COR-L47 (cell line): ENCODE measurements at regions not wholly inside any gene's neighbourhood (a gene's known extent, or its start where the extent isn't known, plus 50 kb on each side); places are given as distances from the start of the nearest gene placed in this dataset.

ENCODE experiments used
- DNase-seq: peaks from one replicate; lab custom pipeline; 2025; lab: John Stamatoyannopoulos, UW

DNA sequence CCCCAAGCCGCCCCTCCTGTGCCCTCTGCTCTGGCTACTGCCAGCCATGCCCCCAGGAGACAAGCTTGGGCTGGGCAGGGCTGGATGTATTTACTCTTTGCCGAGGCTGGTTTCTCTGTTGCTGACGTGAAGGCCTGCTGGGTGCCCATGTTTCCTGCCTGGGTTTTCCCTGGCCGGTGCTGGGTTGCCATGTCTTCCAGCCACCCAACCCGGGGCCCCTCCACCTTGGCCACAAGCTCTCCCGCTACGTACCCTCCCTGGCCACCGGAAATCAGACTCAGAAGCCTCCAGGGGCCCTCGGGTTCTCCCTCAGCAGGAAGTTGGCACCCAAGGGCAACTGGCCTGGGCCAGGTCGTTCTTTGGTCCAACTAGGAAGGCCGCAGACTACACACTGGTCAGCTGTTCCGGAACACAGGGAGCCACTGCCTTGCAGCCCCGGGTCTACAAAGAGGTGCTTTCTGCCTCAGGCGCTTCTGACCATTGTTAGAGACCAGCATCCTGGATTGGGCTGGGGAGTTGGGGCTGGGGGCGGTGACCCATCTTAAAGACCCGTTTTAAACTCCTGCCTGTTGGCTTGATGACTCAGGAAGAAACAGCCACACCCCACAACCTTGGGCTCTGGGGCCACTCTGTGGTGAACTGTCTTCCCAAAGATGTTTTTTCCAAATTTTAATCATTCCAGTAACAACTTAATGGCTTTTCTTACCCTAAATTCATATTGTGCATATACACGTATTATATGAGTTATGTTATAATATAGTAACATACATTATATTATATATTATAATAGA lies 71.2 kb upstream of the RUNX3 start:
- DNase-seq: no peak

DNA sequence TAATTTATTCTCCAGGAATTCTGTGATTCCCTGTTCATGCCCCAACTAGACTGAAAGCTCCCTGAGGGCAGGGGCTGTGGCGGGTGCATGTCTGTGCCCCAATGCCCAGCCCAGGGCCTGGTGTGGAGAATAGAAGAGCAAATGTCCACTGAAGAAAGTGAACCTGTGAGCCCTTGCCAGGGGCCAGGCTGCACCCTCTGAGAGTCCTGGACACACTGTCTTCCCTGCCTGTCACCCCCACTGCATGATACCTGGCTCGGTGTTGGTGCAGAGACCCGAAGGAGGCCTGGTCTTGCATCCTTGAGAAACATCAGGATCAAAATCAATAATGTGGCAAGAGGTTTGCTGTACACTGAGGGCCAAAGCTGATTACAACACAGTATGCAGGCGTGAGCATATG lies 69.8 kb upstream of the RUNX3 start:
- DNase-seq: no peak

DNA sequence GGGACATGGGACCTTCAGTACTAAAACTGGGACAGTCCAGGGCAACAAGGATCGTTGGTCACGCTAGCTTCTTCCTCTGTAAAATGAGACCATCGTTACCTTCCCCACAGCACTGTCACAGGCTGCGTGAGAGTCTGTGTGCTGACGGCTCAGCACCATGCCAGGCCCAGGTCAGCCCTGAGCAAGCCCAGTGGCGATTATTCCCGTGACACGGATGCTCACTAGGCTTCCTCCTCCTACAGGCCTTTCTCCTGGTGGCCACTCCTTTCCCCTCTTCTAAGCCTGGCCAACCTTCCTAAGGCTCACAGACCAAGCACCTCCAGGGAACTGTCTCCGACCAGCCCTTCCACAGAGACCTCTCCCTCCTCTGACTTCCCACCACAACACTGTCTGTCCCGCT lies 69.3 kb upstream of the RUNX3 start:
- no peak for DNase-seq

DNA sequence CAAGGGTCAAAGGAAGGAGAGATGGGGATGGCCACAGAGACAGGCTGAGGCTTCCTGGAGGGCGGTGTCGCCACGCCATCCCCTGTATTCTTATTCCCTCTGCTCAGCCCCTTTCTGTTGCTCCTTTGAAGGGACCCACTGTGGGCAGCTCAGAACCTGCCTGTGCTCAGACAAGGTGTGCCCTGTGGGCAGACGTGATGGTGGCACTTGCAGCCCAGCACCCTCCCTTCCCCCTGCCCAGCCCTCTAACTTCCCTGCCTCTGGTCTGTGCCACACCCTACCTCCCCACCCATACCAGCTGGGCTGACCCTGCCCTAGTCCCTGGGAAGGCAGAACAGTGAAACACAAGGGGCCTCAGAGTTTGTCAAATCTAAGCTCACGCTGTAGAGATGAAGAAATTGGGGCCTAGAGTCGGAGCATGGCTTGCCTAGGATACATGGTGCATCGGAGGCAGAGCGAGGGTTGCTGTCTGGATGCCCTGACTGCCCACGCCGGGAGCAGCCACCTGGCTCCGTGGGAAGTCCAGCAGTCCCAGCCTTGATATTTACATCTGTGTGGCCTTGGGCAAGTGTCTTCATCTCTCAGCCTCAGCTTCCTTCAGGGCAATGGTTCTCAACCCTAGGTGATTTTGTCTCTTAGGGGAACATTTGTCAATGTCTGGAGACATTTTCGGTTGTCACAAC lies 68.6 kb upstream of the RUNX3 start:
- DNase-seq: no peak

GRCh38 chr1:24996983-24997893 lies 67.2 kb upstream of the RUNX3 start:
- no peak for DNase-seq

DNA sequence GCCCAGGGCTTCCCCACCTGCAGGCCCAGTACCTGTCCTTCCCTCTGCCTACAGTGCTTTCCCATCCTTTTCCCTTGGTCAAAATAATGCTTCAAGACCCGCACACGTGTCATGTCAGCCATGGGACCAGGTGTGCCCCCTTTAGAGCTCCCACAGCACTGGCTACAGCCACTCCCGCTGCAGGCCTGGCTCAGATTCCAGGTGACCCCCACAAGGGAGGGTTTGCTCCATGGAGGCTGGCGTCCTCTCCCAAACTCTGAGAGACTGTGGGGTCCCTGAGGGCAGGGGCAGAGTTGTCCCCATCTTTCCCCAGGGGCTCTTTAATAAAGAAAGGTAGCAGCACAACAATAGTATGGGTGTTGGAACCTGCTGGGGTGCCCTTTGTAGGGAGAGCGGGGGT lies 66.4 kb upstream of the RUNX3 start:
- DNase-seq: no peak

DNA sequence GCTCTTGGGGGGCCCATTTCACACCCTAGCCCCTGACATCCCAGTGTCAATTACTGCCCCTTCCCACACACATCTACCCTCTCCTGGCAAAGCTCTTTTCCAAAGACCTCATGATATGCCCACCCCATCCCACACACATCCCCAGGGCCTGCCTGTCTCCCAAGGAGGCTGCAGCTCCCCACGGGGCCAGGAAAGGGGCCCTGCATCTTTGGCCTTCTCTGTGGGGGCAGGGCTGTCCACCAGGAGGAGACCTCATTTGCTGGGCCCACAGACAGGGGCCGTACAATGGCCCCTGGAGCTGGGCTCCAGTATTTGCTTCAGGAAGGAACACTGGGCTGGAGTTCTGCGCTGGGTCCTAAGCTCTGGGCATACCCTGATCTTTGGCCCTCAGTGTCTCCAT lies 65.6 kb upstream of the RUNX3 start:
- DNase-seq: no peak

DNA sequence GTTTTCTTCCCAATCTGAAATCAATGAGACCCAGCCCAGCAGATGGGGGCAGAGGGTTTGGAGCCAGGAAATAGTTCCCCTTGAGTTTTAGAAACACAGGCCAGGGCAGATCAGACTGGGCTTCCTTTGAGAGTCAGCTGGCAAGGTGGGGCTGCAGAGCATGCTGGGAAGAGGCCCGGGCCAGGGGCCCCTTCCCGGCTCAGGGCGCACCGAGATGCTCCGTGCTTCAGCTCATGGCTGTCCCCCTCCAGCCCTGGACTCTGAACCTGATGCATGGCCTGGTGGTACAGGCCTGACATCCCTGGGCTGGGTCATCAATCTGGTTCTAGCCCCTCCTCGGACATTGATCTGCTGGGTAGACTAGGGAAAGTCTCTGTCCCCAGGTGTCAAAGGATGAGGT lies 65.1 kb upstream of the RUNX3 start:
- no peak for DNase-seq

- no peak for DNase-seq
Observed at GRCh38 chr1:24993871-24994580, 64.0 kb upstream of the RUNX3 start.

- no peak for DNase-seq
Observed at GRCh38 chr1:24992761-24993211, 62.7 kb upstream of the RUNX3 start.

- DNase-seq: no peak
Observed at GRCh38 chr1:24992124-24992760, 62.2 kb upstream of the RUNX3 start.

GRCh38 chr1:24991697-24992096 lies 61.6 kb upstream of the RUNX3 start:
- no peak for DNase-seq

GRCh38 chr1:24990779-24991641 lies 60.9 kb upstream of the RUNX3 start:
- no peak for DNase-seq

DNA sequence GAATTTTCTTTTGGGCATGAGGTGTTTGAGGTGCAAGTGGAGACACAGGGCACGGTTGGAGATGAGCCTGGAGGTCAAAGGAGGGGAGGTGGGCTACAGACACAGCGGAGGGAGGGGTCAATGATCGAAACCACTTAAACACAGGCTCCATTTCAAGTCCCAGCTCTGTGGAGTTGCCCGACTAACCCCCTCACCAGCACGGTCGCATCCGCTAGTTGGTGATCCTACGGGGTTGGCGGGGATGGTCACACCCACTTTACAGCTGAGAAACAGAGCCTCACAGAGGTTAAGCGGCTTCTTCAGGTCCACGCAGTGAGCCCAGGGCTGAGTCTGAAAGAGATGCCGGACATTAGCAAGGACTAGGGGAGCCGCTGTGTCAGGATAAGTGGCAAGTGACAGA lies 60.1 kb upstream of the RUNX3 start:
- no peak for DNase-seq

- no peak for DNase-seq
Observed at GRCh38 chr1:24989082-24989481, 59.0 kb upstream of the RUNX3 start.

DNA sequence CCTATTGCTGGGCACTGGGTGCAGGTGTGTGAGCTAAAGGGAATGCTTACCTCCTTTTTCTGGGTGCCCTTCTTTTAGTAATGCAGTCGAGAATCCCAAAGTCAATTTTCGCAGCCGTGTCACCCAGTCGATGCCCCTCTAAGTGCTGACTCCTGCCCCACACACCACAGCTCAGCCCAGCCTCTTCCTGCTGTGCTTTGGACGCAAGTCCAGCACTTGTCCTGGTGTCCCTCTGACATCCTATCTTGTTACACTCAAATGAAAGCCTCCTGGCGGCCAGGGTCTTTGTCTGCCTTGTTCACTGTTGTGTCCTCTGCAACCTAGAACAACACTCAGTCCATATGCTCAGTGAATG lies 58.5 kb upstream of the RUNX3 start:
- no peak for DNase-seq

DNA sequence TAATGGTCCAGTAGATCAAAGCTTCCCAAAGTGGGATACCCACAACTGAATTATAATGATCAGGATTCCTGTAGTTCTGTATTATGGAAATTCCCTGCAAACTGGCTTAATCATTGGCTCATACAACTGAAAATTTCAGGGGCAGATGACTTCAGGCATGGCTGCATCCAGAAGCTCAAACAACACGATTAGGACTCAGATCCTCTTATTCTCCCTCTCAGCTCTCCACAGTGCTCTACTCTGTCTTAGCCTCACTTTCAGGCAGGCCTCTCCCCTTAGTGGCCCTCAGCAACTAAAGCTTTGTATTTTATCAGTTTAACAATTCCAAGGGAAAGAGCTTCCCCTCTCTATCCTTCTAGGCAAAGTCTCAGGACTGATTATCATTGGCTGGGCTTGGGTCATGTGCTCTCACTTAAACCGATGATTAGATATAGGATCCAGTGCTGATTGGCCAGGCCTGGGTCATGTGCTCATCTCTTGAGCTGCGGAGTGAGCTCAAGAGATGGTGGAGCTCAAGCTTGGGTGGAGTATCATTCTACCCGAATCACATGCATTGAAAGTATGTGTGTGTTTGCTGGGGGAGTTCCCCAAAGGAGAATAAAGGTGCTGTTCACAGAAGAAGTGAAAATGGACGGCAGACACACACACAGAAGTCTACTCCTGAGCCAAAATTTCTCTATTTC lies 57.9 kb upstream of the RUNX3 start:
- no peak for DNase-seq

DNA sequence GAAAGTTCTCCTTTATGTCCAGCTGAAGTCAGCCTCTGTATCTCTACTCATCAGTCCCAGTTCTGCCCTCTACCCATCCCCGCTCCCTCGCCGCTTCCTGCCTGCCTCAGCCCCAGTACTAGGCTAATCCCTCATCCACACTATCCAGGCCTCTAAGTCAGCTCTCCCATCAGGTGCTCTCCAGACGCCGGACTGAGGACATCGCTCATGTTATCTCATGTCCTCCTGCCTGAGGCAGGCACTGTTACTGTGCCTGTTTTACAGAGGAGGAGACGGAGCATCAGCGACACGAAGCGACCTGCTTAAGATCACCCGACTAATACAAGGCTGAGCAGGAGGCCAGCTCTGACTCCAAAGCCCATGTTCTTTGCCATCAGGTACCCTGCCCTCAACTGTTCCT lies 57.3 kb upstream of the RUNX3 start:
- DNase-seq: no peak

- DNase-seq: no peak
Observed at GRCh38 chr1:24986372-24986965, 56.4 kb upstream of the RUNX3 start.

GRCh38 chr1:24985737-24986136 lies 55.7 kb upstream of the RUNX3 start:
- DNase-seq: no peak
